ENCODE measurements at regions not wholly inside any gene's neighbourhood (a gene's known extent, or its start where the extent isn't known, plus 50 kb on each side); places are given as distances from the start of the nearest gene placed in this dataset.

DNA sequence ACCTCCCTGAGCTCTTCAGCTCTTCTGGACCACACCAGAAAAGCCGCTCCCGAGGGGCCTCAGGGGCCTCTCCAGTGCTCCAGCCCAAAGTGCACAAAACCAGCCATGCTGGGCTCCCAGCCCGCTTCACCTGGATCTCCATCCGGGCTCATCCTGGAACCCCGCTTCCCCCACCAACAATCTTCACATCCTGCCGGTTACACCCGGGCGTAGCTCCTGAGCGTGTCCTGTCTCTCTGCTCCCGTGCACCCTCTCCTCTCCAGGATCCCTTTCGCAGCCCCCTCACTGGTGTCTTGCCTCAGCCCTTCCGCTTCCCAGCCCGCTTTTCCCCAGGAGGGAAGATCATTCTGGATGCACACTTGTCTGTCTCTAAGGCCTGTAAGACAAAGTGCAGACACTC lies 123.7 kb upstream of the GLI2 start:
- TF ChIP-seq REST (IDR thresholded peaks at IDR 0.05; ENCODE audit: borderline replicate concordance) (no peak), REST (CRISPR knock-in tag; IDR thresholded peaks at IDR 0.05; ENCODE audit: low read depth) (no peak), EP300 (IDR thresholded peaks at IDR 0.05; ENCODE audit: low read length) (no peak)
